ENCODE measurements at regions not wholly inside any gene's neighbourhood (a gene's known extent, or its start where the extent isn't known, plus 50 kb on each side); places are given as distances from the start of the nearest gene placed in this dataset.

DNA sequence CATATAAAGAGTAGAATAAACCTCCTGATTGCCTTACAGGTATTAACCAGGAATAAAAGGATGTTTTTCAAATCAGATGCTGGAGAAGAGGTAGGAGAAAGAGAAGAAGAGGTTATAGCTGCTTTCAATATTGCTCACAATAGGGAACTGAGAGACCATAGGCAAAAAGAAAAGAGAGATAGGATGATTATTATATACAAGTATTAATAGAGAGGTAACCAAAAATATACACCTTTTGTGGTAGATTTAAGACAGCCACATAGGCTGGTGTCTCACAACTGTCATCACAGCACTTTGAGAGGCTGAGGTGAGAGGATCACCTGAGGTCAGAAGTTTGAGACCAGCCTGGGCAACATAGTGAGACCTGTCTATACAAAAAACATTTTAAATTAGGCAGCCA is 119.7 kb downstream of the PSMG1 start:
- Histone ChIP-seq H3K4me1 (ENCODE audit: control insufficient read depth, insufficient read depth, low read length) (no peaks in the 10 kb centered on the region), H3K27me3 (ENCODE audit: control insufficient read depth, insufficient read depth, low read length) (no peaks in the 10 kb centered on the region), H3K27ac (ENCODE audit: low read length) (no peak overlapping the region), H3K36me3 (ENCODE audit: control insufficient read depth, insufficient read depth, low read length) (no peaks in the 10 kb centered on the region), H3K9me3 (ENCODE audit: control insufficient read depth, insufficient read depth, low read depth, low read length) (no peaks in the 10 kb centered on the region), H3K4me3 (ENCODE audit: low read depth in 2 of 2, low read length in 2 of 2) (no peak overlapping the region)
- CTCF ChIA-PET = no interaction called here
- POLR2A ChIA-PET = no interaction called here
- in situ Hi-C loops (cut with HindIII; ENCODE audit: low pct_unique_long_range_greater_than_20kb, low sequenced_read_pairs) = no loop called here
- TF ChIP-seq REST (IDR thresholded peaks at IDR 0.05; ENCODE audit: insufficient read depth in 1 of 2, low read depth in 2 of 2, low read length in 1 of 2) = no peak
- TF ChIP-seq, protein P1, sequence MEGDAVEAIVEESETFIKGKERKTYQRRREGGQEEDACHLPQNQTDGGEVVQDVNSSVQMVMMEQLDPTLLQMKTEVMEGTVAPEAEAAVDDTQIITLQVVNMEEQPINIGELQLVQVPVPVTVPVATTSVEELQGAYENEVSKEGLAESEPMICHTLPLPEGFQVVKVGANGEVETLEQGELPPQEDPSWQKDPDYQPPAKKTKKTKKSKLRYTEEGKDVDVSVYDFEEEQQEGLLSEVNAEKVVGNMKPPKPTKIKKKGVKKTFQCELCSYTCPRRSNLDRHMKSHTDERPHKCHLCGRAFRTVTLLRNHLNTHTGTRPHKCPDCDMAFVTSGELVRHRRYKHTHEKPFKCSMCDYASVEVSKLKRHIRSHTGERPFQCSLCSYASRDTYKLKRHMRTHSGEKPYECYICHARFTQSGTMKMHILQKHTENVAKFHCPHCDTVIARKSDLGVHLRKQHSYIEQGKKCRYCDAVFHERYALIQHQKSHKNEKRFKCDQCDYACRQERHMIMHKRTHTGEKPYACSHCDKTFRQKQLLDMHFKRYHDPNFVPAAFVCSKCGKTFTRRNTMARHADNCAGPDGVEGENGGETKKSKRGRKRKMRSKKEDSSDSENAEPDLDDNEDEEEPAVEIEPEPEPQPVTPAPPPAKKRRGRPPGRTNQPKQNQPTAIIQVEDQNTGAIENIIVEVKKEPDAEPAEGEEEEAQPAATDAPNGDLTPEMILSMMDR (IDR thresholded peaks at IDR 0.05) = no peak
- no peak for TF ChIP-seq POLR2AphosphoS5 (IDR thresholded peaks at IDR 0.05; ENCODE audit: low read depth, low read length)
- TF ChIP-seq SIN3A (IDR thresholded peaks at IDR 0.05; ENCODE audit: borderline replicate concordance, insufficient read depth, low read depth, low read length) = no peak
- no peak for TF ChIP-seq TCF7L2 (IDR thresholded peaks at IDR 0.05; ENCODE audit: low read depth, low read length)
- no peak for DNase-seq (ENCODE audit: low read depth, low spot score)
- BruUV-seq (replicated peaks) = no TSS peak
- no peak for ATAC-seq
- intact Hi-C loops (cut with micrococcal nuclease; ENCODE audit: unreplicated experiment) = no loop called here

DNA sequence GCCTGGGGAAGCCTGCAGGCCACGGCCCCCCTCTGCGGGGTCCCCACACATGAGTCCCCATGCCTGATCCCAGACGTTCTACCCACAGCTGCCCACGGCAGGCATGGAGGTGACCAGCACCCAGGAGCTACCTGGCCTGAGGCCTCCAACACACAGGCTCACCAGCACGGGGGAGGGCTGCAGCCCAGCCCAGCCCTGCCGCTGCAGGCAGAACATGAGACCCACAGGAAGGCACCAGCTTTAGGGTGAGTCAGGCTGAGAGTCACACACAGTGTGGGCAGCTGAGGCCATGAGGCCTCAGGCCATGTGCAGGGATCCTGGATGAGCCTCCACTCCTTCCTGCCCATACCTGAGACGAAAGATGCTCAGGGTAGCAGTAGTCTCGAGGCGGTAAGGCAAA is 121.1 kb downstream of the PSMG1 start:
- in situ Hi-C loops (cut with HindIII; ENCODE audit: low pct_unique_long_range_greater_than_20kb, low sequenced_read_pairs) = no loop called here
- CTCF ChIA-PET = no interaction called here
- H3K36me3 ChIP-seq (ENCODE audit: control insufficient read depth, insufficient read depth, low read length) = no peaks in the 10 kb centered on the region
- no peak for ATAC-seq
- no peak overlapping the region for H3K4me3 ChIP-seq (ENCODE audit: low read depth in 2 of 2, low read length in 2 of 2)
- no peak overlapping the region for H3K27ac ChIP-seq (ENCODE audit: low read length)
- TF ChIP-seq REST (IDR thresholded peaks at IDR 0.05; ENCODE audit: insufficient read depth in 1 of 2, low read depth in 2 of 2, low read length in 1 of 2) (no peak), SIN3A (IDR thresholded peaks at IDR 0.05; ENCODE audit: borderline replicate concordance, insufficient read depth, low read depth, low read length) (no peak), POLR2AphosphoS5 (IDR thresholded peaks at IDR 0.05; ENCODE audit: low read depth, low read length) (no peak), TCF7L2 (IDR thresholded peaks at IDR 0.05; ENCODE audit: low read depth, low read length) (no peak)
- TF ChIP-seq, protein P1 (IDR thresholded peaks at IDR 0.05) = no peak
- no TSS peak for BruUV-seq (replicated peaks)
- intact Hi-C loops (cut with micrococcal nuclease; ENCODE audit: unreplicated experiment) = no loop called here
- no peaks in the 10 kb centered on the region for H3K4me1 ChIP-seq (ENCODE audit: control insufficient read depth, insufficient read depth, low read length)
- POLR2A ChIA-PET = no interaction called here
- DNase-seq (ENCODE audit: low read depth, low spot score) = no peak
- H3K9me3 ChIP-seq (ENCODE audit: control insufficient read depth, insufficient read depth, low read depth, low read length) = no peaks in the 10 kb centered on the region
- no peaks in the 10 kb centered on the region for H3K27me3 ChIP-seq (ENCODE audit: control insufficient read depth, insufficient read depth, low read length)
